ENCODE measurements at regions not wholly inside any gene's neighbourhood (a gene's known extent, or its start where the extent isn't known, plus 50 kb on each side); places are given as distances from the start of the nearest gene placed in this dataset.
"Not testable (repeated sequence)": the region's sequence is repeated elsewhere in the genome, so short reads cannot be mapped to it uniquely, and the experiment has no call there.

DNA sequence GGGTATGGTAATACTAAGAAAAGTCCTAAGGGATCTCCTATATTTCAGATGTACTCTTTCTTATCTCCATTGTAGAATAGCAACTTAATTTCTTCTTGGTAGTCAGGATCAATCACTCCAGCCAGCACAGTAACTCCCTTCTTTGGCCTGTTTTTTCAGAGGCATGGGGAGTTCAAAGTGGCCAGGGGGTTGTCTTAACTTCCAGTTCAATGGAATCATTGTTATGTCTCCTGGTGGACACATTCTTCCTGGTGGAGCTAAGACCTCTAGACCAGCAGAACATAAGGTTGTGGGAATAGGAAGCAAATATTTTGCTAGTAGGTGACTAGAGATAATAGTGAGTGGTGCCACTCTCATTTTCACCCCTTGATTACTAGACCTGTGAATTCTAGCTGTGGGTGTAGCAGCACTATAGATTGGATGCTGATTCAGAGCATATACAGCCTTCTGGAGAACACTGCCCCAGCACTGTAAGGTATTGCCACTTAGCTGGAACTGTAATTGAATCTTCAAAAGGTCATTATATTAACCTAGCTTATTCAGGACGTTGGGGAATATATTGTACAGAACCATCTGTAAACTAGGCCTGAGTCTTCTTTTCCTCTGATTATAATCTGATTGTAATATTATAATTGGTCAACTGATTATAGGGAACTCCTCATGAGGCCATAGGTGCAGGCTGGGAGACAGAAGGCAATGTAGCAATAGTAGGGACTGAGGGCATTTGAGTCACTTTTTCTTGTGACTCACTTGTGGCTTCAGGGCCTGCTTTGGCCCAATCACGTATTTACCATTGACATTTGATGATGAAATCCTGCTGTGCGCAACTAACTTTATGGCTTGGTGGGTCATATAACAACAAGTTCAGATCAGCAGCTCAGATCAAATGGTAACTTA, 60.2 kb upstream of the ATP2B1 start:
- H3K27me3 Mint-ChIP-seq (ENCODE audit: low read depth) = no peaks in the 10 kb centered on the region
- H3K4me1 Mint-ChIP-seq (ENCODE audit: low read depth) = peaks cover 17% of the 10 kb centered on the region
- peaks cover 1% of the 10 kb centered on the region for H3K36me3 Mint-ChIP-seq (ENCODE audit: low read depth)
- H3K27ac Mint-ChIP-seq = no peak overlapping the region
- no peak for DNase-seq
- POLR2A ChIA-PET = no interaction called here
- peaks cover 4% of the 10 kb centered on the region for H3K9me3 Mint-ChIP-seq (ENCODE audit: insufficient read depth)
- CTCF ChIA-PET = no interaction called here
- no peak overlapping the region for H3K4me3 Mint-ChIP-seq
- no peak for ATAC-seq

DNA sequence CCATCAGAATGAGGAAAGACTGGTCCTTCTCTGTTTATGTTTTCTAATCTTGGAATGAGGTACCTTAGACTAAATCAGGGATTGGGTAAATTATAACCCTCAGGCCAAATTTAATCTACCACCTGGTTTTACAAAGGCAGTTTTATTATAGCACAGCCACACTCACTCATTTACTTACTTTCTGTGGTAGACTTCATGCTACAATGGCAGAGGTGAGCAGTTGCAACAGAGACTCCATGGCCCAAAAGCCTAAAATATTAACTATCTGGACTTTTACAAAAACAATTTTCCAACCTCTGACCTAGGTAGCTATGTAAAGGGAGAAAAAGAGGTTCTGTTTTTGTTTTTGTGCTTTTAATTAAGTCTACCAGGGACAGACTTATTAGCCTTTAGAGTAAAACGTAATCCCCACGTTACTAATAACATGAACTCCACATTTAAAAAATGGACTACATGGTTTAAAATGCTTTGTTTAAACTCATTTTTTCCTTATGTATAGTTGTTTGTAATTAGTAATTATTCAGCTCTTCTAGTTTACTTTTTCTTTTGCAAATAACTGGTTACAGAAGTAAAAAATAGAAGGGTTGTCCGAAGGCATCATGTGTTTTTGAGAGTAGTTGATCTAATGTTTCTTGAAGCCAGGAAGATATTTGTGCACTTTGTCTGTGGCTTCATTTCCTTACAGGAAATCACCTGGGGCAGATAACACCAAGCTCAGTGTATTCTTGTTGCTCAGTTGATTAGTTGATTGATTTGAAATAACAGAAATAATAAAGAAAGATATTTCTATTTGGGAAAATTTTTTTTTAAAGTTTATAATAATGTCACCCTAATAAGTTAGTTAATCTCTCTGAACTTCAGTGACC, 57.6 kb upstream of the ATP2B1 start:
- POLR2A ChIA-PET = no interaction called here
- Mint-ChIP-seq H3K4me1 (ENCODE audit: low read depth) (peaks cover 17% of the 10 kb centered on the region), H3K9me3 (ENCODE audit: insufficient read depth) (peaks cover 4% of the 10 kb centered on the region), H3K27ac (no peak overlapping the region), H3K4me3 (no peak overlapping the region), H3K27me3 (ENCODE audit: low read depth) (no peaks in the 10 kb centered on the region), H3K36me3 (ENCODE audit: low read depth) (peaks cover 4% of the 10 kb centered on the region)
- no peak for DNase-seq
- ATAC-seq = no peak
- CTCF ChIA-PET = no interaction called here

DNA sequence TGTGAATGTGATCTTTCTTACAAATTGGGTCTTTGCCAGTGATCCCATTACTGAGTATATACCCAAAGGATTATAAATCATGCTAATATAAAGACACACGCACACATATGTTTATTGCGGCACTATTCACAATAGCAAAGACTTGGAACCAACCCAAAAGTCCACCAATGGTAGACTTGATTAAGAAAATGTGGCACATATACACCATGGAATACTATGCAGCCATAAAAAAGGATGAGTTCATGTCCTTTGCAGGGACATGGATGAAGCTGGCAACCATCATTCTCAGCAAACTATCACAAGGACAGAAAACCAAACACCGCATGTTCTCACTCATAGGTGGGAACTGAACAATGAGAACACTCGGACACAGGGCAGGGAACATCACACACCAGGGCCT, 55.5 kb upstream of the ATP2B1 start:
- H3K27me3 Mint-ChIP-seq (ENCODE audit: low read depth); ATAC-seq; POLR2A ChIA-PET; H3K4me3 Mint-ChIP-seq; CTCF ChIA-PET; DNase-seq; H3K27ac Mint-ChIP-seq; H3K9me3 Mint-ChIP-seq (ENCODE audit: insufficient read depth); H3K36me3 Mint-ChIP-seq (ENCODE audit: low read depth): not testable (repeated sequence)
- peaks cover 28% of the 10 kb centered on the region for H3K4me1 Mint-ChIP-seq (ENCODE audit: low read depth)

DNA sequence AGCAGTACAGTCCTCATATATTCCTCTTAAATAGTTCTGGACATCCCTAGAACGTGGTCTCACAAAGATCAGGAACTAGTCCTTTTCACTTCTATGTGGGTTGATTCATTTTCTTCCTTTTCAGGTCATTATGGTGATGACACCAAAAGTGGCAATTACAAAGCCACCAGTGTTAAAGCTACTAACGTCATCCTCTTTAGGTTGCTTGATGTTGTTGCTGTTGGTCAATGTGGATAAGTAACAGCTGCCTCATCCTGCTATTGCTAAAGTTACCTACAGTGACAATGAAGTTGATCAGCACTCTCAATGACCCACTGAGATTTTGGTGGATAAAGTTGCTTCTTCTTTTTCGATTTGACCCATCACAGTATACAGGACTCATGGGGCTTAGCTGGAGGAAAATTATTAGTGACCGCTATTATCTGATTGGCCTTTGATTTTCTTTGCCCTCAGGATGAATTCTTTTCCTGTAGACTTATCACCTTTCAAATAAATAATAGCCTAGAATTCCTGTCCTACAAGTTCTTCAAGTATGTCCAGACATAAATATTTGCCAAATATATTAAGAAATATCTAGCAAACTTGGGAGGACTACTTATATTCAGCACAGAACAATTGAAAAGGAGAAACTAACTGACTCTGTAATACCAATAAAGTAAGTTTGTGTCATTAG, 54.0 kb upstream of the ATP2B1 start:
- Mint-ChIP-seq H3K36me3 (ENCODE audit: low read depth) (peaks cover 4% of the 10 kb centered on the region), H3K4me3 (no peak overlapping the region), H3K9me3 (ENCODE audit: insufficient read depth) (no peaks in the 10 kb centered on the region), H3K27me3 (ENCODE audit: low read depth) (no peaks in the 10 kb centered on the region), H3K4me1 (ENCODE audit: low read depth) (peaks cover 28% of the 10 kb centered on the region), H3K27ac (no peak overlapping the region)
- CTCF ChIA-PET = interaction anchor here (1.0 kb wide), 1 partner anchor 29 kb away, joined by 3 read pairs; no protein-coding TSS in a partner anchor
- no peak for DNase-seq
- peak; percentile 47 for ATAC-seq
- POLR2A ChIA-PET = interaction anchor here (0.7 to 1.0 kb wide), 2 partner anchors 34 to 54 kb away, joined by 3 to 6 read pairs; partner anchors contain the start of gene ATP2B1

DNA sequence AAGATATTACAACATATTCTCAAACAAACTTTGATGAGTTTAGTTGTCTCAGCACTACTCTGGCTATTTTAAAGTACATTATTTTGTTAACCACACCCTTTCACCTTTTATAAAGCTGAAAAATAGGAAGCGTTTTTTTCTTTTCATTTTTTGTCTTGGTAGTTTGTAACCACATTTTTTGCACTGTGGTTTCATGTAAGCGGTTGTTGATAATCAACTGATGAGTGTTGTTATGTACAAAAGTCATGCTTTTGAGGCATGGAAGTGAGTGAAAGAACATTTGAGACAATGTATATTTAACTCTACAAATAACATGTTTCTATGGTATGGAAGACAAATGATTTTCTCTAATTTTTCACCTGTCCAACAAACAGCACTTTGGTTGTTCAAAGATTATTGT, 52.1 kb upstream of the ATP2B1 start:
- Mint-ChIP-seq H3K27ac (no peak overlapping the region), H3K36me3 (ENCODE audit: low read depth) (peaks cover 3% of the 10 kb centered on the region), H3K4me3 (no peak overlapping the region), H3K4me1 (ENCODE audit: low read depth) (peaks cover 35% of the 10 kb centered on the region), H3K9me3 (ENCODE audit: insufficient read depth) (no peaks in the 10 kb centered on the region), H3K27me3 (ENCODE audit: low read depth) (no peaks in the 10 kb centered on the region)
- DNase-seq (no peak), ATAC-seq (peak; percentile 51)
- ChIA-PET CTCF (no interaction called here), POLR2A (interaction anchor here (2.3 kb wide), 1 partner anchor 51 kb away, joined by 13 read pairs; the partner anchor contains the start of gene ATP2B1)
